ENCODE measurements at regions not wholly inside any gene's neighbourhood (a gene's known extent, or its start where the extent isn't known, plus 50 kb on each side); places are given as distances from the start of the nearest gene placed in this dataset.
A peak's percentile ranks its signal among the peaks of the same experiment; 100 is the strongest.

GRCh38 chr7:116426428-116427156 is 72.9 kb upstream of the CAV2 start (continued):
- TF ChIP-seq ZNF473 (tag by site-specific recombination; IDR thresholded peaks at IDR 0.05) (no peak), PRDM6 (tag by site-specific recombination; IDR thresholded peaks at IDR 0.05) (peak; percentile 97), OSR2 (tag by site-specific recombination; IDR thresholded peaks at IDR 0.05) (peak; percentile 88), ZSCAN5A (tag by site-specific recombination; IDR thresholded peaks at IDR 0.05) (no peak), RBAK (tag by site-specific recombination; IDR thresholded peaks at IDR 0.05) (no peak), ZNF23 (tag by site-specific recombination; IDR thresholded peaks at IDR 0.05; ENCODE audit: borderline replicate concordance) (no peak), ZNF514 (tag by site-specific recombination; IDR thresholded peaks at IDR 0.05) (no peak), GLIS1 (tag by site-specific recombination; IDR thresholded peaks at IDR 0.05) (peak; percentile 67), ZNF248 (tag by site-specific recombination; IDR thresholded peaks at IDR 0.05) (no peak), ZNF768 (tag by site-specific recombination; IDR thresholded peaks at IDR 0.05) (no peak), ZSCAN4 (tag by site-specific recombination; IDR thresholded peaks at IDR 0.05) (peak; percentile 32; the same call in 1 of the 2 replicates), HOXD13 (CRISPR knock-in tag; IDR thresholded peaks at IDR 0.05; ENCODE audit: borderline replicate concordance) (no peak), ZNF146 (tag by site-specific recombination; IDR thresholded peaks at IDR 0.05) (no peak), ZNF202 (tag by site-specific recombination; IDR thresholded peaks at IDR 0.05; ENCODE audit: borderline replicate concordance) (no peak), PRDM10 (tag by site-specific recombination; IDR thresholded peaks at IDR 0.05) (peak; percentile 19; the same call in 1 of the 2 replicates), IKZF3 (tag by site-specific recombination; IDR thresholded peaks at IDR 0.05) (peak; percentile 60; the same call in 1 of the 2 replicates), ZNF148 (tag by site-specific recombination; IDR thresholded peaks at IDR 0.05; ENCODE audit: borderline replicate concordance) (no peak), MZF1 (tag by site-specific recombination; IDR thresholded peaks at IDR 0.05; ENCODE audit: borderline replicate concordance) (no peak), HOXC10 (CRISPR knock-in tag; IDR thresholded peaks at IDR 0.05) (no peak)
- TF ChIP-seq, protein P1, sequence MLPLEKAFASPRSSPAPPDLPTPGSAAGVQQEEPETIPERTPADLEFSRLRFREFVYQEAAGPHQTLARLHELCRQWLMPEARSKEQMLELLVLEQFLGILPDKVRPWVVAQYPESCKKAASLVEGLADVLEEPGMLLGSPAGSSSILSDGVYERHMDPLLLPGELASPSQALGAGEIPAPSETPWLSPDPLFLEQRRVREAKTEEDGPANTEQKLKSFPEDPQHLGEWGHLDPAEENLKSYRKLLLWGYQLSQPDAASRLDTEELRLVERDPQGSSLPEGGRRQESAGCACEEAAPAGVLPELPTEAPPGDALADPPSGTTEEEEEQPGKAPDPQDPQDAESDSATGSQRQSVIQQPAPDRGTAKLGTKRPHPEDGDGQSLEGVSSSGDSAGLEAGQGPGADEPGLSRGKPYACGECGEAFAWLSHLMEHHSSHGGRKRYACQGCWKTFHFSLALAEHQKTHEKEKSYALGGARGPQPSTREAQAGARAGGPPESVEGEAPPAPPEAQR (tag by site-specific recombination; IDR thresholded peaks at IDR 0.05) = peak; percentile 76; the same call in 1 of the 2 replicates
- TF ChIP-seq, protein P2, sequence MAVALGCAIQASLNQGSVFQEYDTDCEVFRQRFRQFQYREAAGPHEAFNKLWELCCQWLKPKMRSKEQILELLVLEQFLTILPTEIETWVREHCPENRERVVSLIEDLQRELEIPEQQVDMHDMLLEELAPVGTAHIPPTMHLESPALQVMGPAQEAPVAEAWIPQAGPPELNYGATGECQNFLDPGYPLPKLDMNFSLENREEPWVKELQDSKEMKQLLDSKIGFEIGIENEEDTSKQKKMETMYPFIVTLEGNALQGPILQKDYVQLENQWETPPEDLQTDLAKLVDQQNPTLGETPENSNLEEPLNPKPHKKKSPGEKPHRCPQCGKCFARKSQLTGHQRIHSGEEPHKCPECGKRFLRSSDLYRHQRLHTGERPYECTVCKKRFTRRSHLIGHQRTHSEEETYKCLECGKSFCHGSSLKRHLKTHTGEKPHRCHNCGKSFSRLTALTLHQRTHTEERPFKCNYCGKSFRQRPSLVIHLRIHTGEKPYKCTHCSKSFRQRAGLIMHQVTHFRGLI (tag by site-specific recombination; IDR thresholded peaks at IDR 0.05) = peak; percentile 38; the same call in 1 of the 2 replicates
- TF ChIP-seq, protein P3, sequence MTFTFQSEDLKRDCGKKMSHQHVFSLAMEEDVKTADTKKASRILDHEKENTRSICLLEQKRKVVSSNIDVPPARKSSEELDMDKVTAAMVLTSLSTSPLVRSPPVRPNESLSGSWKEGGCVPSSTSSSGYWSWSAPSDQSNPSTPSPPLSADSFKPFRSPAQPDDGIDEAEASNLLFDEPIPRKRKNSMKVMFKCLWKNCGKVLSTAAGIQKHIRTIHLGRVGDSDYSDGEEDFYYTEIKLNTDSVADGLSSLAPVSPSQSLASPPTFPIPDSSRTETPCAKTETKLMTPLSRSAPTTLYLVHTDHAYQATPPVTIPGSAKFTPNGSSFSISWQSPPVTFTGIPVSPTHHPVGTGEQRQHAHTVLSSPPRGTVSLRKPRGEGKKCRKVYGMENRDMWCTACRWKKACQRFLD (tag by site-specific recombination; IDR thresholded peaks at IDR 0.05) = no peak
